Karpas-422 (cell line): ENCODE measurements at regions not wholly inside any gene's neighbourhood (a gene's known extent, or its start where the extent isn't known, plus 50 kb on each side); places are given as distances from the start of the nearest gene placed in this dataset.

ENCODE experiments used
- DNase-seq: peaks from one replicate; pipeline ENCODE4 v3.0.0-alpha.2; 2015
- H2AFZ ChIP-seq: fragments of 200-600 bp; sonication (generic); 2 replicates; pipeline ENCODE4 v1.6.1; 2014; ENCODE audit warnings: antibody characterized with exemption, low read length, mixed read lengths
- H3K27ac ChIP-seq: fragments of 200-600 bp; sonication (generic); 2 replicates; pipeline ENCODE4 v1.5.1; 2014; ENCODE audit warnings: mild to moderate bottlenecking, low read length, moderate library complexity
- H3K27me3 ChIP-seq: fragments of 200-600 bp; sonication (generic); 2 replicates; pipeline ENCODE4 v1.6.1; 2014; ENCODE audit warnings: low read length, mixed read lengths
- H3K36me3 ChIP-seq: fragments of 200-600 bp; sonication (generic); 2 replicates; pipeline ENCODE4 v1.6.1; 2014; ENCODE audit warnings: low read length, mixed read lengths; ENCODE audit not compliant: insufficient read depth
- H3K4me1 ChIP-seq: fragments of 200-600 bp; sonication (generic); 2 replicates; pipeline ENCODE4 v1.6.1; 2014; ENCODE audit warnings: mild to moderate bottlenecking, low read length, mixed read lengths
- H3K4me2 ChIP-seq: fragments of 200-600 bp; sonication (generic); 2 replicates; pipeline ENCODE4 v1.6.1; 2014; ENCODE audit warnings: low read length, low read depth, mild to moderate bottlenecking; ENCODE audit not compliant: poor library complexity, severe bottlenecking
- H3K4me3 ChIP-seq: fragments of 200-600 bp; sonication (generic); 2 replicates; pipeline ENCODE4 v1.5.1; 2014; ENCODE audit warnings: mild to moderate bottlenecking, antibody characterized with exemption, low read length, mixed read lengths
- H3K79me2 ChIP-seq: fragments of 200-600 bp; sonication (generic); 2 replicates; pipeline ENCODE4 v1.6.1; 2014; ENCODE audit warnings: mild to moderate bottlenecking, low read length, mixed read lengths
- H3K9ac ChIP-seq: fragments of 200-600 bp; sonication (generic); 2 replicates; pipeline ENCODE4 v1.6.0; 2014; ENCODE audit warnings: low read length
- H3K9me2 ChIP-seq: fragments of 200-600 bp; sonication (generic), shearing (Covaris generic); replicated peaks from 2 replicates; pipeline ENCODE4 v1.6.0; 2014; ENCODE audit warnings: mild to moderate bottlenecking, low read length, moderate library complexity; ENCODE audit not compliant: insufficient read depth
- H3K9me3 ChIP-seq: fragments of 300-700, 200-600 bp; sonication (generic); 2 replicates; pipeline ENCODE4 v1.6.1; 2014; ENCODE audit warnings: low read length, mixed read lengths
- H4K20me1 ChIP-seq: fragments of 200-600 bp; sonication (generic); 2 replicates; pipeline ENCODE4 v1.6.1; 2014; ENCODE audit warnings: mild to moderate bottlenecking, antibody characterized with exemption, low read length, low read depth; ENCODE audit not compliant: insufficient read depth

- no peak overlapping the region for H2AFZ ChIP-seq
- DNase-seq, result no peak
Observed at GRCh38 chr12:19058235-19059021, 71.1 kb upstream of the PLEKHA5 start.

GRCh38 chr12:19064713-19065112, 64.8 kb upstream of the PLEKHA5 start:
- no peak overlapping the region for H3K4me3 ChIP-seq
- H3K79me2 ChIP-seq, result no peaks in the 10 kb centered on the region
- H3K4me2 ChIP-seq, result no peak overlapping the region
- no peaks in the 10 kb centered on the region for H3K36me3 ChIP-seq
- no peak overlapping the region for H3K9ac ChIP-seq
- H3K4me1 ChIP-seq, result no peaks in the 10 kb centered on the region
- H3K27me3 ChIP-seq, result no peaks in the 10 kb centered on the region
- no peak for DNase-seq
- no peak overlapping the region for H3K27ac ChIP-seq
- H2AFZ ChIP-seq, result no peak overlapping the region
- H3K9me2 ChIP-seq, result no peaks in the 10 kb centered on the region
- H3K9me3 ChIP-seq, result no peaks in the 10 kb centered on the region
- no peaks in the 10 kb centered on the region for H4K20me1 ChIP-seq

More at GRCh38 chr12:19058235-19059021, 71.1 kb upstream of the PLEKHA5 start:
- no peak overlapping the region for H3K4me3 ChIP-seq
- H4K20me1 ChIP-seq, result no peaks in the 10 kb centered on the region
- no peaks in the 10 kb centered on the region for H3K9me3 ChIP-seq
- no peaks in the 10 kb centered on the region for H3K27me3 ChIP-seq
- H3K9me2 ChIP-seq, result no peaks in the 10 kb centered on the region
- no peak overlapping the region for H3K4me2 ChIP-seq
- H3K27ac ChIP-seq, result no peak overlapping the region
- H3K4me1 ChIP-seq, result no peaks in the 10 kb centered on the region
- H3K79me2 ChIP-seq, result no peaks in the 10 kb centered on the region
- no peaks in the 10 kb centered on the region for H3K36me3 ChIP-seq
- H3K9ac ChIP-seq, result no peak overlapping the region

- H2AFZ ChIP-seq, result no peak overlapping the region
- no peaks in the 10 kb centered on the region for H3K27me3 ChIP-seq
- H3K36me3 ChIP-seq, result no peaks in the 10 kb centered on the region
- H3K4me2 ChIP-seq, result no peak overlapping the region
- no peaks in the 10 kb centered on the region for H3K9me2 ChIP-seq
- DNase-seq, result no peak
- H3K27ac ChIP-seq, result no peak overlapping the region
- H3K9me3 ChIP-seq, result no peaks in the 10 kb centered on the region
- H3K4me1 ChIP-seq, result no peaks in the 10 kb centered on the region
- no peaks in the 10 kb centered on the region for H4K20me1 ChIP-seq
- H3K4me3 ChIP-seq, result no peak overlapping the region
- no peaks in the 10 kb centered on the region for H3K79me2 ChIP-seq
- H3K9ac ChIP-seq, result no peak overlapping the region
Observed at GRCh38 chr12:19065223-19065622, 64.3 kb upstream of the PLEKHA5 start.

- Histone ChIP-seq H3K27ac (no peak overlapping the region), H3K9ac (no peak overlapping the region), H3K4me1 (no peaks in the 10 kb centered on the region), H3K36me3 (no peaks in the 10 kb centered on the region), H2AFZ (no peak overlapping the region), H3K9me2 (no peaks in the 10 kb centered on the region), H3K79me2 (no peaks in the 10 kb centered on the region), H3K4me2 (no peak overlapping the region), H4K20me1 (no peaks in the 10 kb centered on the region), H3K9me3 (no peaks in the 10 kb centered on the region), H3K27me3 (no peaks in the 10 kb centered on the region), H3K4me3 (no peak overlapping the region)
- no peak for DNase-seq
Observed at GRCh38 chr12:19065871-19066270, 63.7 kb upstream of the PLEKHA5 start.

- Histone ChIP-seq H3K4me2 (no peak overlapping the region), H3K36me3 (no peaks in the 10 kb centered on the region), H3K79me2 (no peaks in the 10 kb centered on the region), H2AFZ (no peak overlapping the region), H3K9ac (no peak overlapping the region), H3K4me1 (no peaks in the 10 kb centered on the region), H3K27me3 (no peaks in the 10 kb centered on the region), H3K9me2 (no peaks in the 10 kb centered on the region), H3K27ac (no peak overlapping the region), H3K9me3 (no peaks in the 10 kb centered on the region), H3K4me3 (no peak overlapping the region), H4K20me1 (no peaks in the 10 kb centered on the region)
- DNase-seq, result no peak
Observed at GRCh38 chr12:19066475-19067001, 63.0 kb upstream of the PLEKHA5 start.

GRCh38 chr12:19068137-19068536, 61.4 kb upstream of the PLEKHA5 start:
- no peaks in the 10 kb centered on the region for H3K79me2 ChIP-seq
- no peaks in the 10 kb centered on the region for H3K9me3 ChIP-seq
- H3K4me1 ChIP-seq, result no peaks in the 10 kb centered on the region
- H3K27ac ChIP-seq, result no peak overlapping the region
- no peaks in the 10 kb centered on the region for H3K36me3 ChIP-seq
- no peak overlapping the region for H3K9ac ChIP-seq
- DNase-seq, result no peak
- no peak overlapping the region for H3K4me3 ChIP-seq
- H4K20me1 ChIP-seq, result no peaks in the 10 kb centered on the region
- H2AFZ ChIP-seq, result no peak overlapping the region
- no peaks in the 10 kb centered on the region for H3K9me2 ChIP-seq
- H3K27me3 ChIP-seq, result no peaks in the 10 kb centered on the region
- H3K4me2 ChIP-seq, result no peak overlapping the region

GRCh38 chr12:19070341-19070740, 59.2 kb upstream of the PLEKHA5 start:
- Histone ChIP-seq H3K4me2 (no peak overlapping the region), H3K4me3 (no peak overlapping the region), H3K9me2 (no peaks in the 10 kb centered on the region), H3K9me3 (no peaks in the 10 kb centered on the region), H3K36me3 (no peaks in the 10 kb centered on the region), H2AFZ (no peak overlapping the region), H3K27ac (no peak overlapping the region), H3K79me2 (no peaks in the 10 kb centered on the region), H3K9ac (no peak overlapping the region), H3K4me1 (no peaks in the 10 kb centered on the region), H3K27me3 (no peaks in the 10 kb centered on the region), H4K20me1 (no peaks in the 10 kb centered on the region)
- DNase-seq, result no peak

GRCh38 chr12:19074700-19075099, 54.8 kb upstream of the PLEKHA5 start:
- Histone ChIP-seq H3K79me2 (no peaks in the 10 kb centered on the region), H3K9me3 (no peaks in the 10 kb centered on the region), H3K9ac (no peak overlapping the region), H3K36me3 (no peaks in the 10 kb centered on the region), H3K27ac (no peak overlapping the region), H2AFZ (no peak overlapping the region), H3K27me3 (no peaks in the 10 kb centered on the region), H3K4me2 (no peak overlapping the region), H4K20me1 (no peaks in the 10 kb centered on the region), H3K4me1 (no peaks in the 10 kb centered on the region), H3K9me2 (no peaks in the 10 kb centered on the region), H3K4me3 (no peak overlapping the region)
- no peak for DNase-seq
